ENCODE measurements at regions not wholly inside any gene's neighbourhood (a gene's known extent, or its start where the extent isn't known, plus 50 kb on each side); places are given as distances from the start of the nearest gene placed in this dataset.

GRCh38 chr20:24357177-24357576 is 112.3 kb upstream of the SYNDIG1 start:
- Histone ChIP-seq H3K36me3 (no peaks in the 10 kb centered on the region), H3K4me1 (no peaks in the 10 kb centered on the region), H3K27ac (no peak overlapping the region), H3K9me3 (peaks cover 0 to 7% (median 6%) of the 10 kb centered on the region in 3 donors), H3K27me3 (no peaks in the 10 kb centered on the region), H3K4me3 (no peak overlapping the region)
- intact Hi-C loops (cut with DNase I; ENCODE audit: low total_unique reads): no loop called here
- no peak for TF ChIP-seq CTCF (IDR thresholded peaks at IDR 0.05)
- DNase-seq: no peak

GRCh38 chr20:24353135-24353690 is 116.2 kb upstream of the SYNDIG1 start:
- Histone ChIP-seq H3K4me3 (no peak overlapping the region), H3K4me1 (no peaks in the 10 kb centered on the region), H3K27ac (no peak overlapping the region), H3K36me3 (no peaks in the 10 kb centered on the region), H3K27me3 (no peaks in the 10 kb centered on the region), H3K9me3 (no peaks in the 10 kb centered on the region)
- TF ChIP-seq CTCF (IDR thresholded peaks at IDR 0.05): no peak
- intact Hi-C loops (cut with DNase I; ENCODE audit: low total_unique reads): no loop called here
- DNase-seq: no peak

- intact Hi-C loops (cut with DNase I; ENCODE audit: low total_unique reads): no loop called here
- Histone ChIP-seq H3K4me1 (no peaks in the 10 kb centered on the region), H3K4me3 (no peak overlapping the region), H3K9me3 (no peaks in the 10 kb centered on the region), H3K27ac (peak overlapping the region in 1 of 2 donors; percentile 14), H3K36me3 (no peaks in the 10 kb centered on the region), H3K27me3 (no peaks in the 10 kb centered on the region)
- no peak for TF ChIP-seq CTCF (IDR thresholded peaks at IDR 0.05)
- peak; percentile 69 to 81 for DNase-seq
These were observed 118.5 kb upstream of the SYNDIG1 start for GRCh38 chr20:24350923-24351368.

- no peak for DNase-seq
- Histone ChIP-seq H3K27me3 (no peaks in the 10 kb centered on the region), H3K9me3 (no peaks in the 10 kb centered on the region), H3K4me1 (no peaks in the 10 kb centered on the region), H3K36me3 (no peaks in the 10 kb centered on the region), H3K4me3 (no peak overlapping the region), H3K27ac (no peak overlapping the region)
- TF ChIP-seq CTCF (IDR thresholded peaks at IDR 0.05): no peak
- intact Hi-C loops (cut with DNase I; ENCODE audit: low total_unique reads): no loop called here
These were observed 127.6 kb upstream of the SYNDIG1 start for GRCh38 chr20:24341781-24342180.

- Histone ChIP-seq H3K9me3 (no peaks in the 10 kb centered on the region), H3K4me1 (no peaks in the 10 kb centered on the region), H3K27ac (no peak overlapping the region), H3K4me3 (no peak overlapping the region), H3K27me3 (no peaks in the 10 kb centered on the region), H3K36me3 (no peaks in the 10 kb centered on the region)
- intact Hi-C loops (cut with DNase I; ENCODE audit: low total_unique reads): no loop called here
- DNase-seq: no peak
- TF ChIP-seq CTCF (IDR thresholded peaks at IDR 0.05): no peak
These were observed 128.5 kb upstream of the SYNDIG1 start for GRCh38 chr20:24340933-24341332.

GRCh38 chr20:24339210-24339641 is 130.2 kb upstream of the SYNDIG1 start:
- TF ChIP-seq CTCF (IDR thresholded peaks at IDR 0.05): no peak

More at GRCh38 chr20:24339210-24339641, 130.2 kb upstream of the SYNDIG1 start:
- no peaks in the 10 kb centered on the region for H3K4me1 ChIP-seq
- no peaks in the 10 kb centered on the region for H3K9me3 ChIP-seq
- H3K27me3 ChIP-seq: no peaks in the 10 kb centered on the region
- H3K36me3 ChIP-seq: no peaks in the 10 kb centered on the region
- intact Hi-C loops (cut with DNase I; ENCODE audit: low total_unique reads): no loop called here
- no peak for DNase-seq
- no peak overlapping the region for H3K27ac ChIP-seq
- no peak overlapping the region for H3K4me3 ChIP-seq
